ENCODE measurements at regions not wholly inside any gene's neighbourhood (a gene's known extent, or its start where the extent isn't known, plus 50 kb on each side); places are given as distances from the start of the nearest gene placed in this dataset.
A peak's percentile ranks its signal among the peaks of the same experiment; 100 is the strongest.

- H3K9me3 Mint-ChIP-seq (ENCODE audit: unreplicated experiment), result no peaks in the 10 kb centered on the region
- H3K27me3 Mint-ChIP-seq (ENCODE audit: unreplicated experiment), result no peaks in the 10 kb centered on the region
- no peak for TF ChIP-seq CTCF (IDR thresholded peaks at IDR 0.05; ENCODE audit: unreplicated experiment)
- no peak overlapping the region for H3K4me3 Mint-ChIP-seq (ENCODE audit: unreplicated experiment)
- H3K4me1 Mint-ChIP-seq (ENCODE audit: unreplicated experiment), result peaks cover 16% of the 10 kb centered on the region
- DNase-seq (ENCODE audit: low spot score), result no peak
- peak overlapping the region; percentile 92 for H3K27ac Mint-ChIP-seq (ENCODE audit: unreplicated experiment)
- H3K36me3 Mint-ChIP-seq (ENCODE audit: low read depth, unreplicated experiment), result no peaks in the 10 kb centered on the region
Measured at GRCh38 chr4:137664046-137664387, 131.7 kb upstream of the PCDH18 start.

GRCh38 chr4:137663251-137664045 is 131.2 kb upstream of the PCDH18 start:
- Mint-ChIP-seq H3K36me3 (ENCODE audit: low read depth, unreplicated experiment) (no peaks in the 10 kb centered on the region), H3K9me3 (ENCODE audit: unreplicated experiment) (no peaks in the 10 kb centered on the region), H3K27ac (ENCODE audit: unreplicated experiment) (peak overlapping the region; percentile 92), H3K27me3 (ENCODE audit: unreplicated experiment) (no peaks in the 10 kb centered on the region), H3K4me1 (ENCODE audit: unreplicated experiment) (peaks cover 16% of the 10 kb centered on the region), H3K4me3 (ENCODE audit: unreplicated experiment) (no peak overlapping the region)
- DNase-seq (ENCODE audit: low spot score), result no peak
- no peak for TF ChIP-seq CTCF (IDR thresholded peaks at IDR 0.05; ENCODE audit: unreplicated experiment)

GRCh38 chr4:137661693-137662092 is 129.4 kb upstream of the PCDH18 start:
- Mint-ChIP-seq H3K27ac (ENCODE audit: unreplicated experiment) (no peak overlapping the region), H3K36me3 (ENCODE audit: low read depth, unreplicated experiment) (no peaks in the 10 kb centered on the region), H3K4me3 (ENCODE audit: unreplicated experiment) (no peak overlapping the region), H3K27me3 (ENCODE audit: unreplicated experiment) (no peaks in the 10 kb centered on the region), H3K9me3 (ENCODE audit: unreplicated experiment) (no peaks in the 10 kb centered on the region), H3K4me1 (ENCODE audit: unreplicated experiment) (peaks cover 16% of the 10 kb centered on the region)
- no peak for TF ChIP-seq CTCF (IDR thresholded peaks at IDR 0.05; ENCODE audit: unreplicated experiment)
- no peak for DNase-seq (ENCODE audit: low spot score)

GRCh38 chr4:137660211-137660610 is 127.9 kb upstream of the PCDH18 start:
- no peak overlapping the region for H3K27ac Mint-ChIP-seq (ENCODE audit: unreplicated experiment)
- TF ChIP-seq CTCF (IDR thresholded peaks at IDR 0.05; ENCODE audit: unreplicated experiment), result no peak
- H3K36me3 Mint-ChIP-seq (ENCODE audit: low read depth, unreplicated experiment), result no peaks in the 10 kb centered on the region
- peaks cover 16% of the 10 kb centered on the region for H3K4me1 Mint-ChIP-seq (ENCODE audit: unreplicated experiment)
- no peak overlapping the region for H3K4me3 Mint-ChIP-seq (ENCODE audit: unreplicated experiment)
- H3K9me3 Mint-ChIP-seq (ENCODE audit: unreplicated experiment), result no peaks in the 10 kb centered on the region
- DNase-seq (ENCODE audit: low spot score), result no peak
- H3K27me3 Mint-ChIP-seq (ENCODE audit: unreplicated experiment), result no peaks in the 10 kb centered on the region

- H3K4me1 Mint-ChIP-seq (ENCODE audit: unreplicated experiment), result peaks cover 12% of the 10 kb centered on the region
- no peaks in the 10 kb centered on the region for H3K9me3 Mint-ChIP-seq (ENCODE audit: unreplicated experiment)
- DNase-seq (ENCODE audit: low spot score), result no peak
- no peak overlapping the region for H3K27ac Mint-ChIP-seq (ENCODE audit: unreplicated experiment)
- no peak for TF ChIP-seq CTCF (IDR thresholded peaks at IDR 0.05; ENCODE audit: unreplicated experiment)
- no peaks in the 10 kb centered on the region for H3K36me3 Mint-ChIP-seq (ENCODE audit: low read depth, unreplicated experiment)
- no peak overlapping the region for H3K4me3 Mint-ChIP-seq (ENCODE audit: unreplicated experiment)
- no peaks in the 10 kb centered on the region for H3K27me3 Mint-ChIP-seq (ENCODE audit: unreplicated experiment)
Measured at GRCh38 chr4:137659431-137659830, 127.1 kb upstream of the PCDH18 start.
